HG02884 (cell line): ENCODE measurements at regions not wholly inside any gene's neighbourhood (a gene's known extent, or its start where the extent isn't known, plus 50 kb on each side); places are given as distances from the start of the nearest gene placed in this dataset.

Experiments
- ATAC-seq: cut with Tn5 transposase; IDR thresholded peaks from one replicate; pipeline ENCODE4 v1.9.1; 2021; ENCODE audit warnings: mild to moderate bottlenecking, moderate library complexity; ENCODE audit not compliant: unreplicated experiment

DNA sequence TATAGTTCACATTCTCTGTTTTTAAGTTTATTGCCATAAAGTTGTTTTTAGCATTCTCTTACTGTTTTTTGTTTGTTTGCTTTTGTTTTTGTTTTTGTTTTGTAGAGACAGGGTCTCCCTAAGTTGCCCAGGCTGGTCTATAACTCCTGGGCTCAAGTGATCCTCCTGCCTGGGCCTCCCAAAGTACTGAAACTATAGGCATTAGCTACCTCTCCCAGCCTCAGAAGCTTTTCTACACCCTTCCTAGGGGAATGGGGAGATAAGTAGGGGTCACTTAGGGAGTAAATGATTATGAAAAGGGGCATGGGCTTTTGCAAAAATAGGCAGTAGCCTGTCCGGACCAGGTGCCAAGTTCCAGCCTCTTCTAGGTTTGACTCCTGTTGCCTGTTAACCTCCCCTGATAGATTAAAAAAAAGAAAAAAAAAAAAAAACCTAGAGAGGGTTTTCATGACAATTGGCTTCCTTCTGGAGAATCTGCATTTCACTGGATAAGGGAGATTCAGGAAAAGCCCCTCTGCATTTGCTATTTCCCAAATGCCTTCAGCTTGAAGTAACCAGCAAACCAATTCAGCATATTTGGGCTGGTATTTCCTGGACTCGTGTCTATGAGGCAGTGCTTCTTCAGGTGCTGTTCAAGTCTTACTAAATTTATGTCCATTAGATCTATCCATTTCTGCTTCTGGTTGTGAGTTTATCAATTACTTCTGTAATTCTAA is 216.8 kb downstream of the TM9SF2 start:
- no peak for ATAC-seq

DNA sequence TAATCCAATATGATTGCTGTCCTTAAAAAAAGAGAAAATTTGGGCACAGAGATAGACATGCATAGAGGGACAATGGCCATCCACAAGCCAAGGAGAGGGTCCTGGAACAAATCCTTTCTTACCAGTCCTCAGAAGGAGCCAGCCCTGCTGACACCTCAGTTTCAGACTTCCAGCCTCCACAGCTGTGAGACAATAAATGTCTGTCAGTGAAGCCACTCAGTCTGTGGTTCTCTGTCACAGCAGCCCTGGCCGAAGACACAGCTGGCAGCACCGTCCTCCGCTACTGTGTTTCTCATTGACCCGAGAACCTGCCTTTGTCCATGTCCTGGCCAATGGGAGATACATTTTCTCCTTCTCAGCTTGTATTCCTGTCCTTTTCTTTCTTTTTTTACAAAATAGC is 207.9 kb downstream of the TM9SF2 start:
- ATAC-seq, result no peak

DNA sequence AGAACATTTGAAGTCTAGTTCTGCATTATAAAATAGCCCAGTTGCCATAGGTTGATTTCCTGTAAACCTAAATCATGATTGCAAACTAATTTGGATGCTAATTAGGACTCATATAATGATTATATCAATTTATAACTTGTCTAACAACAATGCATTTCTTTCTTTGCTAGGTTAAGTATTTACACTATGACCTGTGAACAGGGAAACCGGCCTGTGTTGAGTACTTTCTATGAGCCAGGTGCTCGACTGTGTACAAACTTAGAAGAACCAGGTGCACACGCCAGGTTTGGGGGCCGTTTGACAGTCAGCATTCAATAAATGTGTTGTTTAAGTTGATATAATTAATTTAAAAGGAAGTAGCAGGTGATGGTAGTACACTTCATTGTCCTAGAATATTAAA is 203.1 kb downstream of the TM9SF2 start:
- no peak for ATAC-seq

DNA sequence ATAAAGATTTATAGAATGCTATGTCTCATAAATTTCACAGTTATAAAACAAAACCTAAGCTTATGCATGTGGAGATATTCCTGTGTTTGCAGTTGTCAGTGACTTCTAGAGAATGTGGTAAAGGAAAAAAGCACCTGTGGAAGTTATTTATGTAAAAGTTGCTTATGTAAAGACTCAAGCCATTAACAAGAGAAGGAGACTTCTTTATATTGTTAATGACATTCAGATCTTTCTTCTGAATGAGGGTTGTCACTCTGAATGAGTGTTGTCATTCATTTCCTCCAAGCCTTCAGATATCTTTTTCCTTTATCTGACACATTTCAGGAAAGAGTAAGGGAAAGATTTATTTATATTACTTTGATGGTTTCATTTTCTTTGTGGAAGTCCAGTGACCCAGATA is 202.6 kb downstream of the TM9SF2 start:
- ATAC-seq, result no peak

DNA sequence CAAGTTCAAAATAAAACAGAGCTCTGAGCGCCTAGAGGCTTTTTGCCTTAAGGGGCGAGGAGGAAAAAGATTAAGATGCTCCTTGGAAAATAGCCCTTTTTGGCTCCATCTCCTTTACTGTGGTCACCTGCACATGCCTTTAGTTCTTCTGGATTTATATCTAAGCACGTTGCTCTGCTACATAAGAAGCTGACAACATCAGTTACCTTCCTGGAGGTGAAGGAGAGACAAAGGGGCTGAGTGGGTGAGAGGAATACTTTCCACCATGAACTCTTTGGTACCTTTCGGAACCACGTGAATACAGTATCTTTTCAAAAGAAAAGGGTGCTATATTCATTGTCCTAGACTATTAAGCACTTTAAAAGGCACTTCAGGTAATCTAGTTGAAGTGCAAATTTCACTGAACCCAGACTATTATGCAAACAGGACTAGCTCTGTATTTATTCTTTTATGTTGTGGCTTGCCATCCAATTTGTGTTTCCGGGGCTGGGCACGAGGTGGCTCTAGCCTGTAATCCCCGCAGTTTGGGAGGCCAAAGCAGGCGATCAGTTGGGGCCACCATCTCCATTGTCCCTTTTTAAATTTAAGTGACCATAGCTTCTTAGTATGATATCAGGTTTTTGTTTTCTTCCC is 201.5 kb downstream of the TM9SF2 start:
- no peak for ATAC-seq

DNA sequence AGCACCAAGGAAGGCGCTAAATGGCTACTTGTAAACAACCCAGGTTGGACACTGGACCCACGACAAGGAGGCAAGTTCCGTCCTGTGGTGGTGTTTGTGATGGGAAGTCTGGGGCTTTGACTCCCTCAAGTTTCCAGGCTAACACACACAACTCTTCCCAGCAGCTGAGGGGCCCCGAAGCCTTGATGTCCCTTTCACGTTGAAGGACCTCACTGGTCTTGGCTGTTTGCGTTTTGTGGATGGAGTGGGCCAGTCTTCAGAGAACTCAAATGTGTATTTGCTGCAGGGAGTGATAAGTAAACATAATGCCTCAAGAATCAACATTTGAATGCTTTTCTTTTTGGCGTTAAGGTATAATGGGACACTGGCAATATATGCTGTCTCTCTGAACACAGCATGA is 199.2 kb downstream of the TM9SF2 start:
- ATAC-seq, result no peak

DNA sequence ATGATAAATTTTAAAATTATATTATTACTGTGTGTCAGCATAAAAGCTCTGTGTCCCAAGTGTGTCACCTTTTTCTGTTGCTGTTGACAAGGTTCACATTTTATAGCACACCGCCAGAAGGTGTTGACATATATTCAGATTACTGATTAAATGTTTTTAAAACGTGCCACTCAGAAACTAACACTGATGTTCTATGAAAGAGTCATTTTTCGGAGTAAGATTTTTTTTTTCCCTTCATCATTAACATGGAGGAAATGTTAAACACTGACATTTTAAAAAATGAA is 197.5 kb downstream of the TM9SF2 start:
- no peak for ATAC-seq

DNA sequence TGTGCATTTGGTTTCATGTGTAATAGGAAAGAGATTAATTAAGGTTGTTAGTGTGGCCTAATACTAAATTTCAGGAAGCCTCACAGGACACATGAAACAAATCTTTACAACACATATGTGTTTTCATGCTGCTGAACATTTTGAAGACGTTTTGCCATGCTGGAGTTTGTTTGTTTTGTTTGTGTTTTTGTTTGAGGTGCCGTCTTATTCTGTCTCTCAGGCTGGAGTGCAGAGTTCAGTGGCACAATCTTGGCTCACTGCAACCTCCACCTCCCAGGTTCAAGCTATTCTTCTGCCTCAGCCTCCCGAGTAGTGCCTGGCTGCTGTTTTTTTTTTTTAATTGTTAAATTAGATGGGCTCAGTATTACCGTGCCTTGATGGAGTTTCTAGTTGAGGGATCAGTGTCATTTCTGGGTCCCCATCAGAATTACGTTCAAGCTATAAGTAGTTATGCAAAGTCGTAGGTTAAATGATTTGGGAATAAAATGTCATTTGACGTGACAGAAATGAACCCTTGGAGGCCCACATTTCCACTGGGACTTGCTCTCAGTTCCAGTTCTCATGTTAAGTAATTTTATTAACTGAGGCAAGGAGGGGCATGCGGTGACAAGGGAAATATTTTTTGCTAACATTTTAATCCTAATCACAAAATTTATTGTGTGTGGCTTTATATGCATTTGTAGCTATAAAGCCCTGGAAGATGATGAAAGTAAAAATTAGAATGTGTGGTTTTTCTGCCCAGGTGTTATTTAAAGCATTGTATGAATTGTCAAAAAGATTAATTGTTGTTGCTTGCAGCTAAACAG is 196.9 kb downstream of the TM9SF2 start:
- ATAC-seq, result no peak

DNA sequence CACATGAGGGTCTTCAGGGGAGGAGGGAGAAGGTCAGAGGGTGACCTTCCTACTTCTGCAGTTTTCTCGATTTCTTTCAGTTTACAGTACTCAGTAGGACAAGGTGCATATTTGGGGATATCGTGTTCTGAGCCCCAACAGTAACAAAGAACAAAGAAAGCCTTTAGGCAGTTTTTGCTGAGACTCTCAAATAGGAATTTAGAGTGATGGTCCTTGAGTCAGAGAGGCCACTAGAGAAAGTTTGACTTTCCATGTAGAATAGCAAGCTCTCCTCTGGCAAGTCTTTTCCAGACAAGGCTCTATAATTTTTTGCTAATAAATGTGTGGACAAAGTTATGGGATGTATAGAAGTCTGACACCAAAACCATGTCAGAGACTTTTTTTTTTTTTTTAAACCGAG is 194.6 kb downstream of the TM9SF2 start:
- no peak for ATAC-seq

DNA sequence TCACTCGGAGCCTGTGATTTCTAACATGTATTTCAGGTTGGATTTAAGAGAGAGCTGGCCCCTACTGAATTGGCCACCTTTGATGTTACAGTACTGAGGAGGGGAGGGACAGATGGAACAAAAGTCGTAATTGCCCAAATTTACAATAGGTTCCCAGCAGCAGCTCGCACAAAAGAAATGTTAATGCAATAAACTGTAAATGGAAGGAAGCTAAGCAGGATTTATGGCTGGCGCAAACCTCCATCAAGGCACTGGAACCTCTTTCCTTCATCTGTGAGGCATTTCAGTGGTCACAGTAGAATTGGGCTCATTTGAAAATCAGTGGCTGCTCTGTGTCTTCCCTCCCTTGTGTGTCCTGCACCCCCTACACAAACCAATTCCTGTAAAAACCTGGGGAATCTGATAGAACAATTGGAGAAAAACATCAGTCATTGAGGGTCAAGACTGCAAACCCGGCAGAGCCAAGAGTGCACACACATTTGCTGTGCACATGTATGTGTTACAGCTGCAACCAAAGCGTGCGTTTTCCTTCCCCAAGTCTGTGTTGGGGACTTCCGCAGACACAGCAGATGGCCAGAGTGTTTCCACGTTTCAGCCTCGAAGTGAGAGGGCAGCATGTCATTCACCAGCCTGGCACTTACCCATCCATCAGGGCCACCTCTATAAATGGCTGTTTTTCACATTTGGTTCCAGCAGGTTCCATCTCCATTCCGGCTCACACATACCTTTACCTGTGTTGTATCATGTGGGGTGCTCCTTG is 192.8 kb downstream of the TM9SF2 start:
- ATAC-seq, result no peak

DNA sequence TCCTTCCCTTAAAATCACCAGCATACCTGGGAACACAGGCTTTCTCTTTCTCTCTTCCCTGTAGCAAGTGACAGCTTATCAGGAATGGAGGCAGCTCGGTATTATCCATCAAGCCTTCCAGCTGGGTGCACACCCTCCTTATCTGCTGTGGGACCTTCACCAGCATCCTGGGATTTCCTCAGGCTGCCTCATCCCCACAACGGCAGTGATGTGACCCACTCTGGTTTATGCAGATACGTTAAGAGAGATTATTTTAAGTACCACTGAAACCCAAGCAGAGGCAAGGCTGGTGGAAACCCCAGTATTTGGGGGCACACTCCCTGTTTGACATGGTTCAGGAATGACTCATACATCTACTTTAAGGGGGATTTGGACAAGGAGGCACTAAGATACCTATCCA is 192.1 kb downstream of the TM9SF2 start:
- no peak for ATAC-seq

DNA sequence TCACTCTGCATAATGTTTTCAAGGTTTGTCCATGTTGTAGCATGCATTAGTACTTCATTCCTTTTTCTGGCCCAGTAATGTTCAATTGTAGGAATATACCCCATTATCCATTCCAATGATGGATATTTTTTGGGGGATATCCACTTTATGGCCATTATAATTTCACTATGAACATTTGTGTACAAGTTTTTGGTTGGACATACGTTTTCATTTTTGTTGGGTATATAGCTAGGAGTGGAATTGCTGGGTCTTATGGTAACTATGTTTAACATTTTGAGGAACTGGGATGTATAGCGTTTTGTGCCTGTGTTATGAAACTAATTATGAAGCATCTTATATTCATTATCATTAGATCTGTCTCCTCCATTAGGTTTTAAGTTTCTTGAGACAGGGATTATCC is 191.6 kb downstream of the TM9SF2 start:
- ATAC-seq, result no peak

DNA sequence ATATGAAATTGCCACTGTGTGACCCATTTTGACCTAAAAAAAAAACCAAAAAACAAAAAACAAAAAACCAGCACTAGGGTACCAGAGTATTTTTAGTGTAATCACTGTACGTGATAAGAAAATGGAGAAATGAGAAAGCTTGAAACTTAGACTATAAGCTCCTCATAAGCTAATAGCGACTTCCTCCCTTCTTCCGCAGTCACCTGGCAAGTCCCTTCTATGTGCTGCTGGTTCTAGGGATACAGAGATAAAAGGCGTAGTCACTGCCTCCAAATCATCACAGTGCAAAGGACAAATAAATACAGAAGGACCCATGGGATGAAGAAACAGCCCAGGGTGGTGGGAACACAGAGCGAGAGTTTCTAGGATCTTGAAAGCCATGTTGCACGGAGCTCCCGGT is 190.3 kb downstream of the TM9SF2 start:
- ATAC-seq, result no peak

DNA sequence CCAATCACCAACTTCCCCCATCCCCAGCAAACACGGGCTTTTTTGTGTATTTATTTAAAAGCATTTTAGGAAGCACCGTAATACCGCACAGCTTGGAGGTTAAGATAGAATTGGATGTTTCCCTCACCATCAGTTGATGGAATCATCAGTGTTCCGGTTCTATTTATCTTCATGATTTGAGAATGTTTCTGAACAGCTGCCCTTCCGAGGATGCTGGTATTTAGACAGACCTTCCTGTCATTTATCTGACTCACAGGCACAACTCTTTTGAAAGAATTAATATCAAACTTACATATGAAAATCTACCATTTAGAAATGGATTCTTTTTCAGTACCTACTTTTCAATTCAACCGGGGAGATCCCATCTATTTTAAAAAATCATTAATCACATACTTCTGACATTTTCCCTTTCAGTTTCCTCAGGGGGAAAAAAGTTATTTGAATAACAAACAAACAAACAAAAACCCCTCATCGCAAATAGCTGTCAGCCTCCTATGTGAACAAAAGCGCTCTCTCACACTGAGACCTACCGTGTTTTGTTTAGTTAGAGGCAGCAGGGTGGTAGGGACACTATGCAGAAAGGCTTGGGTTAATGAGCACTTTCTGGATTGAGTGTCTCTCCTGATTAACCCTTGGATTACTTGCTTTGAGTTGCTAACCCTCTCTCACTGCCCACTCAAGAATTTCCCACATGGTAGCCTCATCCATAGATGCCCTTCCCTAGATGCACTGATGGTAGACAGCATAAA is 189.3 kb downstream of the TM9SF2 start:
- ATAC-seq, result no peak

DNA sequence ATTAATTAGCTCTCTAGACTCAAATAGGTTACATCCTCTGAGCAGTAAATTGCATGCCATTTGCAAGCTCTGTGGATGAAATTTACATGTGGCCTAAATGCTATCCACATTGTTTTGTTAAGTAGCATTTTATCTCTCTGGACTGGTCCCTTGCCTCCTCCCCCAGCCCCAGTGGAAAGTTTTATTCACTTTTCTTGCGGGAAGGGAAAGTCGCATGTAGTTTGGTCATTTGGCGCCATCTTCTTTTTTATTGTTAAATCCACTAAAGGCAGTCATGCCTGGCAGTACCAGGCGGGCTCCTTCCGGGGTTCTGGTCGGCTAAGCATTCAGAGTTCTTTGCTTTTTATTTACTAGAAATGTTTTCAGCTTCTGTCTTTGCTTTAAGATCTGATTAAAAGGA is 188.7 kb downstream of the TM9SF2 start:
- no peak for ATAC-seq

DNA sequence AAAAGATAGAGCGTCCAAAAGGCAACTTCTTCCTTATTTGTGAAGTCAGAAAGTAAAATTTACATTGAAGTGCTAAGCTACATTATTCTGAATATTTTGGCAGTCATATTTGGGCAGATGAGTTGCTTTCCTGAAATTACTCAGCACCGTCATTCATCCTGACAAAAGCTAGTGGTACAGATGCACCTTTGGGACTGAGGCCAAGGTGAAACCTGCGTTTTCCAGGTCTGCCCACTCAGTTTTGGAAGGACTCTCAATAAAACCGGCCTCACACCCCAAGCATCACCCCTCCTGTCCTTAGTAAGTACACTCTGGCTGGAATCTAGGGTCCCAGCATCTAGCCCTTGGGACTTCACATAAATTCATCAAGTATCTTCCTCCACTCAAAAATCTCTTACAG is 187.5 kb downstream of the TM9SF2 start:
- ATAC-seq, result no peak

DNA sequence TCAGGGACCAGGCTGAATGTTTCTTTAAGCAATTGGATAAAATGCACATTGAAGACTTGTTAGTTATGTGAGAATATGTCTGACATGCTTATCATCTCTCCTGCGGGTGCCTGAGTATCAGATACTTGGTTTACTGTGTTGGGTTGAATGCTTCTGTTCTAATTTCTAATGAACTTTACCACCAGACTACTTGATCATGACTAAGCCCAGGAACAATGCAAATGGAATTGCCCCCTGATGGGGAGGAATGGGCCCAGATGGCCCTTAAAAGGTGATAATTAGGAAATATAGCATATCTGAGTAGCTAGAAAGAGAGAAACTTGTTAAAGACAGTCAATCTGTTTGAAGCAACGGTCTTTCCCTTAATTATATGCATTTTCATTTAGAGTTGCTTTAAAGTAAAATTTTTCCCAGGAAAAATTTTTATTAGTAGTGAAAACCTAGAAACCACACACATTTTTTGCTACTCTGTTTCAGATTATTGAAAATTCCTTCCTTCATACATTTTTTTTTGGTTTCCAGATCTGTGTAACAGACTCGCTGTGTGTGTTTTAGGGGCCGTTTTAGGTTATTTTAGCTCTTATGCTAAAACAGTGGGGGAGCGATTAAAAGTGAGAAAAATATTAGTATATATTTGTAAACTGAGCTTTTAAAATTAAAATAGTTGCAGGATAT is 186.6 kb downstream of the TM9SF2 start:
- no peak for ATAC-seq

DNA sequence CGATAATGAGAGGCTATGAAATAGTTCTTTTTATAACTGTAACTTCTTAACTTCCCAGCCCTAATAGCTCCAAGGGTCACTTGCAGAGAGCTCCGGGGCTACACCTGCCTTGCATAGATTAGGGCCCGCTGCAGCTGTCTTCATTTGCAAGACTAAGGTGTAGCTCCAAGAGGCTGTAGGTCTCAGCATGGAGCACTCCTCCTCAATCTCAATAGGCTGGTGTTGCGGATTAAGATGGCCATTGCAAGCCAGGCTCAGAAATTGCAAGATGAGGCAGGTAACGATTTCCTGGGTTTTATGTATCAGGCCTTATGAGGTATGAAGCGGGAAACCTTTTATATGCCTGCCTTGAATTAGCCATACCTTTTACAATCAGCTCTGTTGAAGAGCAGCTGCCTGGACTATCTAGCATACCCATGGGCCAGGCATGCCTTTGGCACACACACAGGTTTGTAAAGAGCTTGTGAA is 185.7 kb downstream of the TM9SF2 start:
- no peak for ATAC-seq

DNA sequence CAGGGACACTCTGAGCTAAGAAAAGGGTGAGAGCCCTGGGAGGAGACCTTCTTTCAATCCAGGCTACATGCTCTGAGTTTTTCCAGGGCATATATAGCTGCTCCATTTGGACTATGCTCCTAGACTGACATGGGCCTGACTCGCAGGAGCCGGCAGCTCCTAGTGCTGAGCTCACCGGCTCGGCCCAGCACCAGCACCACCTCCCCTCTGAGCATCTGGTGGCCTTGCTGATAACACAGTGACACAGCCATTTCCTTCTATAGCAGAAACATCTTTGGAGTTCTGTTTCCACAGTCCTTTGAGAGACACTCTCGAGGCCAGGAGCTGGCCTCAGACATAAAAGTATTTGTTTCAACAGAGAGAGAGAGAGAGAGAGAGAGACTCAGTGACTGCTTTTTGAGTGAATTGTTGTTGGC is 184.9 kb downstream of the TM9SF2 start:
- ATAC-seq, result no peak

DNA sequence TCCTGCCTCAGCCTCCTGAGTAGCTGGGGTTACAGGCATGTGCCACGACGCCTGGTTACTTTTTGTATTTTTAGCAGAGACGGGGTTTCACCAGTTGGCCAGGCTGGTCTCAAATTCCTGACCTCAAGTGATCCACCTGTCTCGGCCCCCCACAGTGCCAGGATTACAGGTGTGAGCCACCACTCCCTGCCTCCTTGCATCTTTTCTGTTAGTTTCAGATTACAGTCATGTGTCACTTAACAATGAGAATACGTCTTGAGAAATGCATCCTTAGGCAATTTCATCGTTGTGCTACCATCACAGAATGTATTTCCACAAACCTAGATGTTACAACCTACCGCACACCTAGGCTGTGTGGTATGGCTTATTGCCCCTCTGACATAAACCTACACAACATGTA is 180.4 kb downstream of the TM9SF2 start:
- ATAC-seq, result no peak
